ENCODE measurements at regions not wholly inside any gene's neighbourhood (a gene's known extent, or its start where the extent isn't known, plus 50 kb on each side); places are given as distances from the start of the nearest gene placed in this dataset.
"Not testable (repeated sequence)": the region's sequence is repeated elsewhere in the genome, so short reads cannot be mapped to it uniquely, and the experiment has no call there.

GRCh38 chr1:232344791-232345399 lies 285.0 kb downstream of the SIPA1L2 start:
- Histone ChIP-seq H3K27me3 (ENCODE audit: control insufficient read depth, insufficient read depth, low read length) (no peaks in the 10 kb centered on the region), H3K4me3 (ENCODE audit: low read depth, low read length) (no peak overlapping the region), H3K36me3 (ENCODE audit: control insufficient read depth, insufficient read depth, low read length) (no peaks in the 10 kb centered on the region)
- ChIA-PET CTCF (no interaction called here), POLR2A (no interaction called here)
- TF ChIP-seq CTCF (IDR thresholded peaks at IDR 0.05; ENCODE audit: insufficient read depth, low read depth, low read length) = no peak
- DNase-seq (ENCODE audit: low read depth) = no peak

DNA sequence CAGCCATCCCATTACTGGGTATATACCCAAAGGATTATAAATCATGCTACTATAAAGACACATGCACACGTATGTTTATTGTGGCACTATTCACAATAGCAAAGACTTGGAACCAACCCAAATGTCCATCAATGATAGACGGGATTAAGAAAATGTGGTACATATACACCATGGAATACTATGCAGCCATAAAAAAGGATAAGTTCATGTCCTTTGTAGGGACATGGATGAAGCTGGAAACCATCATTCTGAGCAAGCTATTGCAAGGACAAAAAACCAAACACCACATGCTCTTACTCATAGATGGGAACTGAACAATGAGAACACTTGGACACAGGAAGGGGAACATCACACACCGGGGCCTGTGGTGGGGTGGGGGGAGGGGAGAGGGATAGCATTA lies 285.7 kb downstream of the SIPA1L2 start:
- H3K36me3 ChIP-seq (ENCODE audit: control insufficient read depth, insufficient read depth, low read length); H3K27me3 ChIP-seq (ENCODE audit: control insufficient read depth, insufficient read depth, low read length); POLR2A ChIA-PET; DNase-seq (ENCODE audit: low read depth); CTCF ChIA-PET; H3K4me3 ChIP-seq (ENCODE audit: low read depth, low read length): not testable (repeated sequence)

DNA sequence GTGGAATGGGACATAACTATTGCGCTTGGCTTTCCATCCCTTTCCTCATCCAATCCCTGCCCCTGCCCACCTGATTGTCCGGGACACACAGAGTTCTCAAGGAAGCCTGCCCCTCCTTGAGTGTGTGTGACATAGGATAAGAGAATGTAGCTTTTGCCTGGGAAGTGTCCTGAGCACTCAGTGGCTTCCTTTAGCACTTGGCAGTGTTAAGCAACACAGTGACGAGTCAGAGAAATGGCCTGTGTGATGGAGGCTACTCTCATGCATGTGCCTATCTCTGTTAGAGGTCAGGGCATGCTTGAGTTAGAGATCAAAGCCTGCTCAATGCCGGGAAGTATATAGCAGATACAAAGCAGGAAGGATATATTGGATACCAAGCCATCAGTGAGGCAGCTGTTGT lies 289.5 kb downstream of the SIPA1L2 start:
- TF ChIP-seq CTCF (IDR thresholded peaks at IDR 0.05; ENCODE audit: insufficient read depth, low read depth, low read length) = no peak
- ChIA-PET POLR2A (no interaction called here), CTCF (interaction anchor here (1.0 kb wide), 1 partner anchor 474 kb away, joined by 3 read pairs; no protein-coding TSS in a partner anchor)
- DNase-seq (ENCODE audit: low read depth) = no peak
- no peaks in the 10 kb centered on the region for H3K27me3 ChIP-seq (ENCODE audit: control insufficient read depth, insufficient read depth, low read length)
- no peak overlapping the region for H3K4me3 ChIP-seq (ENCODE audit: low read depth, low read length)
- H3K36me3 ChIP-seq (ENCODE audit: control insufficient read depth, insufficient read depth, low read length) = no peaks in the 10 kb centered on the region

DNA sequence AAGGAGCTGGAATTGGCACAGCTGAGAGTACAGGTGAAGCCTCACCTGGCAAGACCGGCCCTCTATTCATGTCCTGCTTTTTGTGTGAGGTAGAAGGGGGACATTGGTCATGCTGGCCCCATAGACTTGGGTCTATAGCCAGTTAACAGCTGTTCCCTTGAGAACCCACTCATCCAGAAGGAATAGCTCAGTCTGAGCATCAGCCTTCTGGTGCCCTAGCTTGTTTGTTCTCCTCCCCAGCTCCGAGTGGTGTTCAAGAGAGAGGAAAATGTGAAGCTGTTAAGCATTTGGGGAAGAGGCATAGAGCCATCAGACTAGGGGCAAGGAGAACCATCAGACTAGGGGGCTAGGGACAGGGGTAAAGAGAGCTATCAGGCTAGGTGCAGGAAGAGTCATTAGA lies 290.9 kb downstream of the SIPA1L2 start:
- ChIA-PET CTCF (interaction anchor here (1.0 kb wide), 1 partner anchor 472 kb away, joined by 3 read pairs; no protein-coding TSS in a partner anchor), POLR2A (no interaction called here)
- H3K36me3 ChIP-seq (ENCODE audit: control insufficient read depth, insufficient read depth, low read length) = no peaks in the 10 kb centered on the region
- H3K27me3 ChIP-seq (ENCODE audit: control insufficient read depth, insufficient read depth, low read length) = no peaks in the 10 kb centered on the region
- no peak overlapping the region for H3K4me3 ChIP-seq (ENCODE audit: low read depth, low read length)
- no peak for DNase-seq (ENCODE audit: low read depth)
- no peak for TF ChIP-seq CTCF (IDR thresholded peaks at IDR 0.05; ENCODE audit: insufficient read depth, low read depth, low read length)

GRCh38 chr1:232335741-232336293 lies 294.1 kb downstream of the SIPA1L2 start:
- CTCF ChIA-PET = no interaction called here
- Histone ChIP-seq H3K4me3 (ENCODE audit: low read depth, low read length) (no peak overlapping the region), H3K27me3 (ENCODE audit: control insufficient read depth, insufficient read depth, low read length) (no peaks in the 10 kb centered on the region), H3K36me3 (ENCODE audit: control insufficient read depth, insufficient read depth, low read length) (no peaks in the 10 kb centered on the region)
- DNase-seq (ENCODE audit: low read depth) = no peak
- POLR2A ChIA-PET = no interaction called here
- TF ChIP-seq CTCF (IDR thresholded peaks at IDR 0.05; ENCODE audit: insufficient read depth, low read depth, low read length) = no peak

- no peak for TF ChIP-seq CTCF (IDR thresholded peaks at IDR 0.05; ENCODE audit: insufficient read depth, low read depth, low read length)
- Histone ChIP-seq H3K27me3 (ENCODE audit: control insufficient read depth, insufficient read depth, low read length) (no peaks in the 10 kb centered on the region), H3K4me3 (ENCODE audit: low read depth, low read length) (no peak overlapping the region), H3K36me3 (ENCODE audit: control insufficient read depth, insufficient read depth, low read length) (no peaks in the 10 kb centered on the region)
- CTCF ChIA-PET = no interaction called here
- POLR2A ChIA-PET = no interaction called here
- DNase-seq (ENCODE audit: low read depth) = no peak
These were observed 294.7 kb downstream of the SIPA1L2 start for GRCh38 chr1:232335261-232335660.
